ENCODE measurements at regions not wholly inside any gene's neighbourhood (a gene's known extent, or its start where the extent isn't known, plus 50 kb on each side); places are given as distances from the start of the nearest gene placed in this dataset.

- CTCF ChIA-PET, result no interaction called here
- no peak for TF ChIP-seq GATA2 (IDR thresholded peaks at IDR 0.05; ENCODE audit: insufficient read depth, insufficient read length, low read depth, low read length)
- TF ChIP-seq EZH2 (IDR thresholded peaks at IDR 0.05; ENCODE audit: borderline replicate concordance, low read depth, low read length, severe bottlenecking), result no peak
- no peak for TF ChIP-seq MYC (IDR thresholded peaks at IDR 0.05; ENCODE audit: low read depth, low read length)
- TF ChIP-seq MAX (IDR thresholded peaks at IDR 0.05; ENCODE audit: insufficient read depth, insufficient read length), result no peak
- TF ChIP-seq CTCF (IDR thresholded peaks at IDR 0.05; ENCODE audit: extremely low read depth in 1 of 2, insufficient read depth in 1 of 2, low read depth in 1 of 2, low read length in 2 of 2), result no peak
- TF ChIP-seq POLR2AphosphoS5 (IDR thresholded peaks at IDR 0.05; ENCODE audit: insufficient read depth, low read depth, low read length), result no peak
- no peak for TF ChIP-seq POLR2A (IDR thresholded peaks at IDR 0.05; ENCODE audit: low read depth, low read length)
- H3K27ac ChIP-seq (ENCODE audit: insufficient read depth, low read depth, low read length), result no peak overlapping the region
- H2AFZ ChIP-seq (ENCODE audit: low read depth, low read length), result no peak overlapping the region
- H3K9me1 ChIP-seq (replicated peaks; ENCODE audit: control insufficient read depth, extremely low read depth, insufficient read depth, low read length), result no peaks in the 10 kb centered on the region
- H4K20me1 ChIP-seq (replicated peaks; ENCODE audit: control insufficient read depth, extremely low read depth, insufficient read depth, low read length), result no peaks in the 10 kb centered on the region
- H3K36me3 ChIP-seq (ENCODE audit: control insufficient read depth in 2 of 2, extremely low read depth in 1 of 2, insufficient read depth in 2 of 2, low read length in 2 of 2), result no peaks in the 10 kb centered on the region
- dilution Hi-C loops (cut with MboI; ENCODE audit: extremely low pct_ligation_motif_present, low sequenced_read_pairs), result no loop called here
- intact Hi-C loops (cut with micrococcal nuclease), result no loop called here
- FAIRE-seq, result no peak
- BruUV-seq (replicated peaks), result no TSS peak
- H3K4me1 ChIP-seq (ENCODE audit: control insufficient read depth, extremely low read depth, insufficient read depth, low read length), result no peaks in the 10 kb centered on the region
- no peak overlapping the region for H3K9ac ChIP-seq (replicated peaks; ENCODE audit: extremely low read depth, insufficient read depth, low read length)
- H3K4me3 ChIP-seq (replicated peaks in 1 of 3; ENCODE audit: insufficient read depth in 1 of 3, low read depth in 1 of 3, low read length in 3 of 3), result no peak overlapping the region
- no peaks in the 10 kb centered on the region for H3K27me3 ChIP-seq (ENCODE audit: control insufficient read depth in 2 of 2, insufficient read depth in 2 of 2, low read length in 2 of 2)
- H3K79me2 ChIP-seq (ENCODE audit: control insufficient read depth, insufficient read depth, low read length), result no peaks in the 10 kb centered on the region
- no peaks in the 10 kb centered on the region for H3K9me3 ChIP-seq (replicated peaks; ENCODE audit: control insufficient read depth, insufficient read depth, low read length)
- H3K4me2 ChIP-seq (ENCODE audit: insufficient read depth, low read length), result no peak overlapping the region
- POLR2A ChIA-PET, result no interaction called here
- DNase-seq (ENCODE audit: low read depth, low spot score), result no peak
Measured at GRCh38 chr10:23540401-23541030, 101.6 kb downstream of the OTUD1 start.
